Loucy (cell line): ENCODE measurements at regions not wholly inside any gene's neighbourhood (a gene's known extent, or its start where the extent isn't known, plus 50 kb on each side); places are given as distances from the start of the nearest gene placed in this dataset.

Source experiments
- EZH2phosphoT487 ChIP-seq: fragments of 200-600 bp; IDR thresholded peaks from 2 replicates; pipeline ENCODE4 v1.6.1; 2018; ENCODE audit warnings: antibody characterized with exemption, mild to moderate bottlenecking, moderate library complexity, borderline replicate concordance
- TF ChIP-seq, protein P1 (sequence below): fragments of 200-600 bp; sonication (generic); conservative IDR thresholded peaks from 2 replicates; pipeline ENCODE4 v1.5.1; 2014; ENCODE audit warnings: mild to moderate bottlenecking, antibody characterized with exemption, low read length

DNA sequence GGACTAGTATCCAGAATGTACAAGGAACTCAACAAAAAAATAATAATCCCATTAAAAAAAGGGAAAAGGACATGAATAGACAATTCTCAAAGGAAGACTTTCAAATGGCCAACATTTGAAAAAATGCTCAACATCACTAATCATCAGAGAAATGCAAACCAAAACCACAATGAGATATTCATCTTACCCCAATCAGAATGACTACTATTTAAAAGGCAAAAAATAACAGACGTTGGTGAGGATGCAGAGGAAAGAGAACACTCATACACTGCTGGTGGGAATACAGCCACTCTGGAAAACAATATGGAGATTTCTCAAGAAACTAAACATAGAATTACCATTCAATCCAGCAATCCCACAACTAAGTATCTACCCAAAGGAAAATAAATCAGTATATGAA is 133.1 kb downstream of the KDR start:
- TF ChIP-seq, protein P1, sequence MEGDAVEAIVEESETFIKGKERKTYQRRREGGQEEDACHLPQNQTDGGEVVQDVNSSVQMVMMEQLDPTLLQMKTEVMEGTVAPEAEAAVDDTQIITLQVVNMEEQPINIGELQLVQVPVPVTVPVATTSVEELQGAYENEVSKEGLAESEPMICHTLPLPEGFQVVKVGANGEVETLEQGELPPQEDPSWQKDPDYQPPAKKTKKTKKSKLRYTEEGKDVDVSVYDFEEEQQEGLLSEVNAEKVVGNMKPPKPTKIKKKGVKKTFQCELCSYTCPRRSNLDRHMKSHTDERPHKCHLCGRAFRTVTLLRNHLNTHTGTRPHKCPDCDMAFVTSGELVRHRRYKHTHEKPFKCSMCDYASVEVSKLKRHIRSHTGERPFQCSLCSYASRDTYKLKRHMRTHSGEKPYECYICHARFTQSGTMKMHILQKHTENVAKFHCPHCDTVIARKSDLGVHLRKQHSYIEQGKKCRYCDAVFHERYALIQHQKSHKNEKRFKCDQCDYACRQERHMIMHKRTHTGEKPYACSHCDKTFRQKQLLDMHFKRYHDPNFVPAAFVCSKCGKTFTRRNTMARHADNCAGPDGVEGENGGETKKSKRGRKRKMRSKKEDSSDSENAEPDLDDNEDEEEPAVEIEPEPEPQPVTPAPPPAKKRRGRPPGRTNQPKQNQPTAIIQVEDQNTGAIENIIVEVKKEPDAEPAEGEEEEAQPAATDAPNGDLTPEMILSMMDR = no peak
- no peak for TF ChIP-seq EZH2phosphoT487
